T-helper 2 cell treated with Interferon-gamma antibody and Interleukin-4, amounts not matched to agents 100 ng/mL and 5 ng/mL, for 36 hours (primary cell): ENCODE measurements at regions not wholly inside any gene's neighbourhood (a gene's known extent, or its start where the extent isn't known, plus 50 kb on each side); places are given as distances from the start of the nearest gene placed in this dataset.

Experiments used
- intact Hi-C: fragments of 100-400 bp; cut with micrococcal nuclease; formaldehyde crosslinking; loops from one replicate; pipeline ENCODE4 v1.15.1; 2023

GRCh38 chr22:48581205-48581766, 1246.4 kb downstream of the BRD1 start:
- intact Hi-C loops: no loop called here

- intact Hi-C loops: no loop called here
Observed at GRCh38 chr22:48580481-48580970, 1247.1 kb downstream of the BRD1 start.

- intact Hi-C loops: no loop called here
Observed at GRCh38 chr22:48579928-48580309, 1247.8 kb downstream of the BRD1 start.

- intact Hi-C loops: no loop called here
Observed at GRCh38 chr22:48579043-48579927, 1248.4 kb downstream of the BRD1 start.

- intact Hi-C loops: no loop called here
Observed at GRCh38 chr22:48578138-48579042, 1249.3 kb downstream of the BRD1 start.

GRCh38 chr22:48577691-48578090, 1250.0 kb downstream of the BRD1 start:
- intact Hi-C loops: no loop called here

- intact Hi-C loops: no loop called here
Observed at GRCh38 chr22:48577014-48577690, 1250.5 kb downstream of the BRD1 start.

GRCh38 chr22:48576333-48577013, 1251.2 kb downstream of the BRD1 start:
- intact Hi-C loops: no loop called here

GRCh38 chr22:48575618-48576332, 1251.9 kb downstream of the BRD1 start:
- intact Hi-C loops: no loop called here

GRCh38 chr22:48574776-48575617, 1252.7 kb downstream of the BRD1 start:
- intact Hi-C loops: no loop called here

- intact Hi-C loops: no loop called here
Observed at GRCh38 chr22:48573766-48574165, 1253.9 kb downstream of the BRD1 start.

- intact Hi-C loops: no loop called here
Observed at GRCh38 chr22:48572951-48573350, 1254.7 kb downstream of the BRD1 start.

- intact Hi-C loops: no loop called here
Observed at GRCh38 chr22:48570912-48571311, 1256.8 kb downstream of the BRD1 start.

GRCh38 chr22:48569476-48570233, 1258.0 kb downstream of the BRD1 start:
- intact Hi-C loops: no loop called here

- intact Hi-C loops: no loop called here
Observed at GRCh38 chr22:48568736-48569330, 1258.8 kb downstream of the BRD1 start.

GRCh38 chr22:48567213-48567975, 1260.3 kb downstream of the BRD1 start:
- intact Hi-C loops: no loop called here

GRCh38 chr22:48566741-48567140, 1260.9 kb downstream of the BRD1 start:
- intact Hi-C loops: no loop called here
